IMR-90 (cell line): ENCODE measurements at regions not wholly inside any gene's neighbourhood (a gene's known extent, or its start where the extent isn't known, plus 50 kb on each side); places are given as distances from the start of the nearest gene placed in this dataset.

Experiments
- ATAC-seq: fragments of 200-7000 bp; cut with Tn5 transposase; 2 replicates; pipeline ENCODE4 v1.9.1; 2020; ENCODE audit warnings: low read depth, mild to moderate bottlenecking, moderate library complexity
- BruUV-seq: library from RNA; stranded (reverse); fragments of 400-500 nt; replicated peaks from 2 replicates; lab custom pipeline; 2021; lab: Mats Ljungman, UMichigan
- CTCF ChIA-PET: fragments of 300-600 bp; formaldehyde crosslinking; extraction: SDS; loops from one replicate; lab custom pipeline; 2021; ENCODE audit warnings: antibody characterized with exemption; lab: Yijun Ruan, JAX
- POLR2A ChIA-PET: fragments of 300-600 bp; sonication (Branson Sonifier 250); formaldehyde crosslinking; loops from one replicate; lab custom pipeline; 2022; ENCODE audit warnings: antibody characterized with exemption; ENCODE audit not compliant: unreplicated experiment; lab: Charles Lee
- DNase-seq: peaks from one replicate; pipeline ENCODE4 v3.0.0; 2013
- H2AFZ ChIP-seq: replicated peaks from 2 replicates; pipeline ENCODE3; 2013; ENCODE audit warnings: low read length, mild to moderate bottlenecking; ENCODE audit not compliant: poor library complexity
- H2AK5ac ChIP-seq: 2 replicates; pipeline ENCODE4 v1.6.1; 2013; ENCODE audit warnings: low read depth, low read length, inconsistent platforms
- H2AK9ac ChIP-seq: replicated peaks from 2 replicates; pipeline ENCODE3; 2013; ENCODE audit warnings: mild to moderate bottlenecking, low read depth, low read length, moderate library complexity; ENCODE audit not compliant: poor library complexity
- H2BK120ac ChIP-seq: 2 replicates; pipeline ENCODE4 v1.6.1; 2013; ENCODE audit warnings: low read depth, low read length, inconsistent platforms
- H2BK15ac ChIP-seq: 3 replicates; pipeline ENCODE4 v1.6.1; 2013; ENCODE audit warnings: low read depth, low read length, inconsistent platforms
- H2BK20ac ChIP-seq: 2 replicates; pipeline ENCODE4 v1.6.1; 2013; ENCODE audit warnings: low read depth, mild to moderate bottlenecking, inconsistent platforms, low read length, moderate library complexity
- H2BK5ac ChIP-seq: 2 replicates; pipeline ENCODE4 v1.6.1; 2013; ENCODE audit warnings: mild to moderate bottlenecking, low read depth, low read length, inconsistent platforms; ENCODE audit not compliant: poor library complexity, severe bottlenecking
- H3K14ac ChIP-seq: replicated peaks from 2 replicates; pipeline ENCODE4 v1.6.1; 2013; ENCODE audit warnings: low read depth, low read length, inconsistent platforms
- H3K18ac ChIP-seq: 2 replicates; pipeline ENCODE4 v1.6.1; 2013; ENCODE audit warnings: low read depth, low read length, control low read depth
- H3K23ac ChIP-seq: 2 replicates; pipeline ENCODE4 v1.6.1; 2013; ENCODE audit warnings: low read depth, low read length, inconsistent platforms
- H3K27ac ChIP-seq: 2 replicates; pipeline ENCODE4 v1.5.1; 2013; ENCODE audit warnings: mild to moderate bottlenecking, control low read depth, low read length; ENCODE audit not compliant: insufficient read depth
- H3K27me3 ChIP-seq: 2 replicates; pipeline ENCODE4 v1.6.1; 2013; ENCODE audit warnings: low read length; ENCODE audit not compliant: control insufficient read depth, insufficient read depth
- H3K36me3 ChIP-seq: 2 replicates; pipeline ENCODE4 v1.6.1; 2013; ENCODE audit warnings: low read length, mixed read lengths; ENCODE audit not compliant: control insufficient read depth, insufficient read depth
- H3K4ac ChIP-seq: 2 replicates; pipeline ENCODE4 v1.6.1; 2013; ENCODE audit warnings: low read depth, low read length, inconsistent platforms
- H3K4me1 ChIP-seq: 2 replicates; pipeline ENCODE4 v1.6.1; 2013; ENCODE audit warnings: low read length, mixed read lengths; ENCODE audit not compliant: control insufficient read depth, insufficient read depth
- H3K4me2 ChIP-seq: 2 replicates; pipeline ENCODE4 v1.6.1; 2013; ENCODE audit warnings: low read depth, mild to moderate bottlenecking, control low read depth, low read length, moderate library complexity
- H3K4me3 ChIP-seq: 2 replicates; pipeline ENCODE4 v1.5.1; 2013; ENCODE audit warnings: low read depth, mild to moderate bottlenecking, control low read depth, low read length, moderate library complexity; ENCODE audit not compliant: insufficient read depth
- H3K56ac ChIP-seq: 2 replicates; pipeline ENCODE4 v1.6.1; 2013; ENCODE audit warnings: low read length, inconsistent platforms; ENCODE audit not compliant: insufficient read depth; ENCODE audit errors: extremely low read depth
- H3K79me1 ChIP-seq, 2 experiments: 2 replicates each; pipeline ENCODE4 v1.6.1; 2013; ENCODE audit warnings: low read length in 2 of 2, inconsistent platforms in 1 of 2, low read depth in 1 of 2
- H3K9ac ChIP-seq: 2 replicates; pipeline ENCODE4 v1.6.1; 2013; ENCODE audit warnings: low read depth, low read length, control low read depth
- H3K9me1 ChIP-seq: 2 replicates; pipeline ENCODE4 v1.6.1; 2013; ENCODE audit warnings: low read length, inconsistent platforms; ENCODE audit not compliant: insufficient read depth
- H3K9me3 ChIP-seq: 2 replicates; pipeline ENCODE4 v1.6.1; 2013; ENCODE audit warnings: low read length; ENCODE audit not compliant: control insufficient read depth, insufficient read depth
- H4K20me1 ChIP-seq: 2 replicates; pipeline ENCODE4 v1.6.1; 2013; ENCODE audit warnings: low read length, inconsistent platforms; ENCODE audit not compliant: insufficient read depth
- H4K5ac ChIP-seq: 2 replicates; pipeline ENCODE4 v1.6.1; 2013; ENCODE audit warnings: mild to moderate bottlenecking, low read depth, low read length, control low read depth
- H4K8ac ChIP-seq, 2 experiments: 2 replicates each; pipeline ENCODE4 v1.6.1; 2013; ENCODE audit warnings: low read depth in 2 of 2, low read length in 2 of 2, control low read depth in 1 of 2, inconsistent platforms in 1 of 2
- H4K91ac ChIP-seq: 2 replicates; pipeline ENCODE4 v1.6.1; 2013; ENCODE audit warnings: low read depth, low read length, inconsistent platforms; ENCODE audit not compliant: insufficient read depth
- BHLHE40 ChIP-seq: fragments of 150-350 bp; IDR thresholded peaks from 2 replicates; pipeline ENCODE4 v1.6.1; 2016; ENCODE audit warnings: mild to moderate bottlenecking, low read depth, low read length
- CEBPB ChIP-seq: IDR thresholded peaks from 2 replicates; pipeline ENCODE4 v1.6.1; 2012; ENCODE audit warnings: low read depth, low read length, improper control_type of control experiment
- CHD1 ChIP-seq: IDR thresholded peaks from 2 replicates; pipeline ENCODE4 v1.6.1; 2012; ENCODE audit warnings: low read depth, low read length, improper control_type of control experiment
- FOS ChIP-seq: fragments of 150-350 bp; IDR thresholded peaks from 2 replicates; pipeline ENCODE4 v1.6.1; 2016; ENCODE audit warnings: low read depth, low read length
- MAFK ChIP-seq: IDR thresholded peaks from 2 replicates; pipeline ENCODE4 v1.6.1; 2012; ENCODE audit warnings: low read depth, low read length, improper control_type of control experiment
- MAZ ChIP-seq: IDR thresholded peaks from 2 replicates; pipeline ENCODE4 v1.6.1; 2012; ENCODE audit warnings: low read depth, mild to moderate bottlenecking, low read length, improper control_type of control experiment, moderate library complexity, borderline replicate concordance
- MXI1 ChIP-seq: IDR thresholded peaks from 2 replicates; pipeline ENCODE4 v1.6.1; 2012; ENCODE audit warnings: low read depth, mild to moderate bottlenecking, low read length, moderate library complexity, borderline replicate concordance
- NFE2L2 ChIP-seq: fragments of 150-350 bp; IDR thresholded peaks from 2 replicates; pipeline ENCODE4 v1.6.1; 2016; ENCODE audit warnings: low read depth, mild to moderate bottlenecking, low read length
- POLR2A ChIP-seq: IDR thresholded peaks from 2 replicates; pipeline ENCODE4 v1.6.1; 2012; ENCODE audit warnings: mild to moderate bottlenecking, low read depth, low read length
- RAD21 ChIP-seq: IDR thresholded peaks from 2 replicates; pipeline ENCODE4 v1.6.1; 2012; ENCODE audit warnings: low read length, improper control_type of control experiment
- RCOR1 ChIP-seq: IDR thresholded peaks from 2 replicates; pipeline ENCODE4 v1.6.1; 2012; ENCODE audit warnings: mild to moderate bottlenecking, low read length, improper control_type of control experiment; ENCODE audit not compliant: insufficient replicate concordance
- RFX5 ChIP-seq: IDR thresholded peaks from 2 replicates; pipeline ENCODE4 v1.8.0; 2012; ENCODE audit warnings: low read depth, mild to moderate bottlenecking, low read length, moderate library complexity
- SMC3 ChIP-seq: fragments of 150-350 bp; IDR thresholded peaks from 2 replicates; pipeline ENCODE4 v1.6.1; 2016; ENCODE audit warnings: low read depth, mild to moderate bottlenecking, antibody characterized with exemption, low read length, moderate library complexity
- WGBS, 2 experiments: methylation state at CpG; one replicate each; pipeline versions ENCODE4 v1.1.5 to v1.1.7; 2013; ENCODE audit warnings: missing lambda C conversion rate in 2 of 2; ENCODE audit not compliant: insufficient read length in 1 of 2; ENCODE audit errors: extremely low coverage in 2 of 2; 5-methylcytosine and 5-hydroxymethylcytosine counted together
- dilution Hi-C: fragments of 300-500 bp; cut with HindIII; formaldehyde crosslinking; loops from one replicate; pipeline ENCODE4 v1.14.3; 2018; ENCODE audit warnings: low sequenced_read_pairs; ENCODE audit not compliant: unreplicated experiment
- in situ Hi-C: fragments of 300-500 bp; cut with MboI; formaldehyde crosslinking; loops from 3 replicates; pipeline ENCODE4 v1.14.3; 2019; ENCODE audit warnings: low sequenced_read_pairs, inconsistent platforms, mixed read lengths
- intact Hi-C: fragments of 100-400 bp; cut with micrococcal nuclease; formaldehyde crosslinking; loops from 2 replicates; pipeline ENCODE4 v1.10.0; 2022
- TF ChIP-seq, protein P1 (sequence below): conservative IDR thresholded peaks from 2 replicates; pipeline ENCODE4 v1.5.1; 2012; ENCODE audit warnings: mild to moderate bottlenecking, low read depth, low read length, improper control_type of control experiment
- TF ChIP-seq, protein P2 (sequence below): fragments of 150-350 bp; IDR thresholded peaks from 2 replicates; pipeline ENCODE4 v1.6.1; 2017; ENCODE audit warnings: mild to moderate bottlenecking, antibody characterized with exemption, low read length, low read depth
- TF ChIP-seq, protein P3 (sequence below): fragments of 150-350 bp; IDR thresholded peaks from 2 replicates; pipeline ENCODE4 v1.6.1; 2016; ENCODE audit warnings: low read depth, mild to moderate bottlenecking, low read length, moderate library complexity, borderline replicate concordance

DNA sequence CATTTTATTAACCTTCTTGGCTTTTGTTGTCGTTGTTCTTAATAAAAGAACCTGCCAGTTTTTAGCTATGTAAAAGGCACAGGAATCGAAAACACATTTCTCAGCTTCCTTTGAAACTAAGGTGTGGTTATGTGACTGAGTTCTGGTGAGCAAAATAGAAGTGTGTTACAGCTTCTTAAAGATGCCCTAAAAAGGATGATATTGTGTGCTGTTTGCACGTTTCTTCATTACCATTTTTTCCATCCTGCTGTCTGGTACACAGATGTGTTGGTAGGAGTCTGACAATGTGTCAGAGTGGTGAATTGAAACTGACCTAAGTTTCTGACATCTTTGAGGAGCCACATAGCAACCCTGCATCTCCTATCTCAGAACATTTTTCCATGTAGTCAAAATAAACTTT is 380.6 kb downstream of the SUCLG1 start:
- WGBS, 2 experiments = no CpG with 5 or more reads among the region's 3 CpGs
- Histone ChIP-seq H2BK5ac (no peak overlapping the region), H4K91ac (no peak overlapping the region), H4K8ac (no peak overlapping the region), H2BK20ac (no peak overlapping the region), H2AK5ac (no peak overlapping the region), H3K27ac (no peak overlapping the region), H3K4me1 (no peaks in the 10 kb centered on the region), H2AK9ac (no peak overlapping the region), H3K56ac (no peak overlapping the region), H3K9me3 (no peaks in the 10 kb centered on the region), H4K5ac (no peak overlapping the region), H3K18ac (no peak overlapping the region), H3K79me1 (no peaks in the 10 kb centered on the region), H2BK120ac (no peak overlapping the region), H4K20me1 (no peaks in the 10 kb centered on the region), H3K9ac (no peak overlapping the region), H3K4ac (no peak overlapping the region), H3K27me3 (no peaks in the 10 kb centered on the region), H3K4me2 (no peak overlapping the region), H3K4me3 (no peak overlapping the region), H2BK15ac (no peak overlapping the region), H3K36me3 (no peaks in the 10 kb centered on the region), H2AFZ (no peak overlapping the region), H3K14ac (no peak overlapping the region), H3K23ac (no peak overlapping the region), H3K9me1 (no peaks in the 10 kb centered on the region)
- no peak for TF ChIP-seq CHD1
- TF ChIP-seq RFX5 = no peak
- TF ChIP-seq MAFK = no peak
- no peak for TF ChIP-seq RAD21
- TF ChIP-seq SMC3 = no peak
- no peak for TF ChIP-seq NFE2L2
- TF ChIP-seq MXI1 = no peak
- no peak for TF ChIP-seq POLR2A
- TF ChIP-seq, protein P1, sequence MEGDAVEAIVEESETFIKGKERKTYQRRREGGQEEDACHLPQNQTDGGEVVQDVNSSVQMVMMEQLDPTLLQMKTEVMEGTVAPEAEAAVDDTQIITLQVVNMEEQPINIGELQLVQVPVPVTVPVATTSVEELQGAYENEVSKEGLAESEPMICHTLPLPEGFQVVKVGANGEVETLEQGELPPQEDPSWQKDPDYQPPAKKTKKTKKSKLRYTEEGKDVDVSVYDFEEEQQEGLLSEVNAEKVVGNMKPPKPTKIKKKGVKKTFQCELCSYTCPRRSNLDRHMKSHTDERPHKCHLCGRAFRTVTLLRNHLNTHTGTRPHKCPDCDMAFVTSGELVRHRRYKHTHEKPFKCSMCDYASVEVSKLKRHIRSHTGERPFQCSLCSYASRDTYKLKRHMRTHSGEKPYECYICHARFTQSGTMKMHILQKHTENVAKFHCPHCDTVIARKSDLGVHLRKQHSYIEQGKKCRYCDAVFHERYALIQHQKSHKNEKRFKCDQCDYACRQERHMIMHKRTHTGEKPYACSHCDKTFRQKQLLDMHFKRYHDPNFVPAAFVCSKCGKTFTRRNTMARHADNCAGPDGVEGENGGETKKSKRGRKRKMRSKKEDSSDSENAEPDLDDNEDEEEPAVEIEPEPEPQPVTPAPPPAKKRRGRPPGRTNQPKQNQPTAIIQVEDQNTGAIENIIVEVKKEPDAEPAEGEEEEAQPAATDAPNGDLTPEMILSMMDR = no peak
- no peak for TF ChIP-seq MAZ
- TF ChIP-seq, protein P2, sequence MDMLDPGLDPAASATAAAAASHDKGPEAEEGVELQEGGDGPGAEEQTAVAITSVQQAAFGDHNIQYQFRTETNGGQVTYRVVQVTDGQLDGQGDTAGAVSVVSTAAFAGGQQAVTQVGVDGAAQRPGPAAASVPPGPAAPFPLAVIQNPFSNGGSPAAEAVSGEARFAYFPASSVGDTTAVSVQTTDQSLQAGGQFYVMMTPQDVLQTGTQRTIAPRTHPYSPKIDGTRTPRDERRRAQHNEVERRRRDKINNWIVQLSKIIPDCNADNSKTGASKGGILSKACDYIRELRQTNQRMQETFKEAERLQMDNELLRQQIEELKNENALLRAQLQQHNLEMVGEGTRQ = no peak
- TF ChIP-seq BHLHE40 = no peak
- TF ChIP-seq, protein P3, sequence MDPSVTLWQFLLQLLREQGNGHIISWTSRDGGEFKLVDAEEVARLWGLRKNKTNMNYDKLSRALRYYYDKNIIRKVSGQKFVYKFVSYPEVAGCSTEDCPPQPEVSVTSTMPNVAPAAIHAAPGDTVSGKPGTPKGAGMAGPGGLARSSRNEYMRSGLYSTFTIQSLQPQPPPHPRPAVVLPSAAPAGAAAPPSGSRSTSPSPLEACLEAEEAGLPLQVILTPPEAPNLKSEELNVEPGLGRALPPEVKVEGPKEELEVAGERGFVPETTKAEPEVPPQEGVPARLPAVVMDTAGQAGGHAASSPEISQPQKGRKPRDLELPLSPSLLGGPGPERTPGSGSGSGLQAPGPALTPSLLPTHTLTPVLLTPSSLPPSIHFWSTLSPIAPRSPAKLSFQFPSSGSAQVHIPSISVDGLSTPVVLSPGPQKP = no peak
- TF ChIP-seq RCOR1 = no peak
- no peak for TF ChIP-seq FOS
- TF ChIP-seq CEBPB = no peak
- in situ Hi-C loops (no loop called here), intact Hi-C loops (no loop called here), dilution Hi-C loops (no loop called here)
- DNase-seq (no peak), ATAC-seq (no peak)
- ChIA-PET CTCF (interaction anchor here (0.5 kb wide), 1 partner anchor 518 kb away, joined by 3 read pairs; no protein-coding TSS in a partner anchor), POLR2A (no interaction called here)
- BruUV-seq = no TSS peak
